Effector memory CD4-positive, alpha-beta T cell (primary cell): ENCODE measurements at regions not wholly inside any gene's neighbourhood (a gene's known extent, or its start where the extent isn't known, plus 50 kb on each side); places are given as distances from the start of the nearest gene placed in this dataset.

Experiments
- DNase-seq, 3 donors: peaks; one replicate each; pipeline ENCODE4 v3.0.0-alpha.2; 2020
- H3K27ac ChIP-seq: 2 replicates; pipeline ENCODE4 v1.7.0; 2013; ENCODE audit warnings: mild to moderate bottlenecking, low read length, moderate library complexity; ENCODE audit not compliant: insufficient read depth, poor library complexity, severe bottlenecking
- H3K27me3 ChIP-seq: replicated peaks from 2 replicates; pipeline ENCODE4 v1.7.0; 2013; ENCODE audit warnings: mild to moderate bottlenecking, low read length; ENCODE audit not compliant: insufficient read depth, control insufficient read depth, poor library complexity, severe bottlenecking
- H3K36me3 ChIP-seq: 2 replicates; pipeline ENCODE4 v1.7.0; 2013; ENCODE audit warnings: mild to moderate bottlenecking, low read length, moderate library complexity; ENCODE audit not compliant: control insufficient read depth, insufficient read depth
- H3K4me1 ChIP-seq: 2 replicates; pipeline ENCODE4 v1.7.0; 2013; ENCODE audit warnings: low read length, mild to moderate bottlenecking; ENCODE audit not compliant: control insufficient read depth, insufficient read depth, poor library complexity, severe bottlenecking
- H3K4me3 ChIP-seq: 2 replicates; pipeline ENCODE4 v1.7.0; 2013; ENCODE audit warnings: low read length, low read depth, mild to moderate bottlenecking; ENCODE audit not compliant: insufficient read depth, poor library complexity, severe bottlenecking
- H3K9me3 ChIP-seq: 2 replicates; pipeline ENCODE4 v1.7.0; 2013; ENCODE audit warnings: mild to moderate bottlenecking, low read length, moderate library complexity; ENCODE audit not compliant: control insufficient read depth

DNA sequence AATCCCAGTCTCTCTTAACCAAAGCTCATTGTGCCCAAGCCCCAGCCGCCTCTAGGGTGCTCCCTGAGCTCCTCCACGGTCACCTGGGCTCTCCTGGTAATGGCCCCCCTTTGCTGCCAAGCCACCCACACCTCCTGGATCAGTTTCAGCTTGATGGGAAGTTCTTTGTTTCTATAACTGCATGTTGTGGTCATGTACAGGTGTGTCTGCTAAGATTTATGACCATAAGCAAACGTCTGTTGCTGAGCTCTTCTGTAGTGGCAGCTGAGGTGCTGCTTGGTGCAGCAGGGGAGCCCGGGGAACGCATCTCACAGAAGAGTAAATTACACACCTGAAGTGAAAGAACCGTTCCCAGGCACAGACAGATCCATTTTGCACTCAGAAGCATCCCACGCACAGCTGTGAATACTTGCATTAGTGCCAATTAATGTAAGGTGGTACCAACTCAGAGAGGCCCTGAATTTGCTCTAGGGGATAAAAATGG, 194.6 kb upstream of the ARID1B start:
- Histone ChIP-seq H3K9me3 (no peaks in the 10 kb centered on the region), H3K4me3 (no peak overlapping the region)

DNA sequence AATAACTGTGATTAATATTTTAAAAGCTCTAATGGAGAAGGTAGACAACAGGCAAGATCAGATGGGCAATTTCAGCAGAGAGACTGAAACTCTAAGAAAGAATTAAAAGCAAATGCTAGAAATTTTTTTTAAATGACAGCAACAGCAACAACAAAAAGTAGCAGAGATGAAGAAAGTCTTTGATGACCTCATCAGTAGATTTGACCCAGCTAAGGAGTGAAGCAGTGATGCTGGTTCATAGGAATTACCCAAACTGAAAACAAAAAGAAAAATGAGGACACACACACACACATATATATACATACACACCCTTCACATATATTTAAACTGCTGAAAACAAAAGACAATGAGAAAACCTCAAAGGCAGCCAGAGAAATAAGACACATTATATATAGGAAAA, 197.6 kb upstream of the ARID1B start:
- H3K27me3 ChIP-seq: no peaks in the 10 kb centered on the region
- H3K4me1 ChIP-seq: no peaks in the 10 kb centered on the region
- DNase-seq: no peak
- H3K9me3 ChIP-seq: no peaks in the 10 kb centered on the region
- no peak overlapping the region for H3K4me3 ChIP-seq
- no peaks in the 10 kb centered on the region for H3K36me3 ChIP-seq
- H3K27ac ChIP-seq: no peak overlapping the region

More for the DNA sequence above, 194.6 kb upstream of the ARID1B start:
- H3K27me3 ChIP-seq: no peaks in the 10 kb centered on the region
- H3K36me3 ChIP-seq: no peaks in the 10 kb centered on the region
- no peak for DNase-seq
- H3K4me1 ChIP-seq: no peaks in the 10 kb centered on the region
- no peak overlapping the region for H3K27ac ChIP-seq

DNA sequence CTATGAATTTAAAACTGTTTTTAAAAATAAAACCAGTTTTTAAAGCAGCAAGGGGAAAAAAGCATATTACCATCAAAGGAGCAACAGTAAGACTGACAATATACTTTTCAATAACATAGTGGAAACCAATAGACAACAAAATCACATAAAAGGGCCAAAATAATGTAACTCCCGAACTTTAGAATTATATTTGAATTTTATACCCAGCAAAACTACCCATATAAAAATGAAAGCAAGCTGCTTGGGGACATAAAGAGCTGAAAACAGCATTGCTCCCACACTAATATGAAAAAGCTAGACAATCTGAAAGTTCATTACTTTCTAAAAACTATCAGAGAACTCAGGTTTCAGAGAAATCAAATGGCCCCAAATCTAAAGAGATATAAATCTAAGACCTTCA, 199.4 kb upstream of the ARID1B start:
- Histone ChIP-seq H3K36me3 (no peaks in the 10 kb centered on the region), H3K27ac (no peak overlapping the region), H3K4me3 (no peak overlapping the region), H3K27me3 (no peaks in the 10 kb centered on the region), H3K9me3 (no peaks in the 10 kb centered on the region), H3K4me1 (no peaks in the 10 kb centered on the region)
- DNase-seq: no peak

DNA sequence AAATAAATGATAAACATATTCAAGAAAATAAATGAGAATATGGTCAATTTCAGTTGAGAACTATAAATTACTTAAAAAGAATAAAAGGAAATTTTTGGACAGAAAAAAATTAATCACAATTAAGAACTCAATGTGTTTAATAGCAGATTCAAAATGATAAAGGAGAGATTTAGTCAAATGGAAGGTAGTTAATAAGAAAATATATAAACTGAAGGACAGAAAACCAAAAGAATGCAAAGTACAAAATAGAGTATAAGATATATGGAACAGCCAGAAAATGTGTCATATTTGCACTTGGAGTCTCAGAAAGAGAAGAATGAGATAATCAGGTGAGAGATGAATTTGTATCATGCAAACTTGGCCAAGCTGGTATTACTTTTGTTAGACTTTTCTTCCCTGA, 201.8 kb upstream of the ARID1B start:
- Histone ChIP-seq H3K27ac (no peak overlapping the region), H3K36me3 (no peaks in the 10 kb centered on the region), H3K4me3 (no peak overlapping the region), H3K27me3 (no peaks in the 10 kb centered on the region), H3K9me3 (no peaks in the 10 kb centered on the region), H3K4me1 (no peaks in the 10 kb centered on the region)
- DNase-seq: no peak

DNA sequence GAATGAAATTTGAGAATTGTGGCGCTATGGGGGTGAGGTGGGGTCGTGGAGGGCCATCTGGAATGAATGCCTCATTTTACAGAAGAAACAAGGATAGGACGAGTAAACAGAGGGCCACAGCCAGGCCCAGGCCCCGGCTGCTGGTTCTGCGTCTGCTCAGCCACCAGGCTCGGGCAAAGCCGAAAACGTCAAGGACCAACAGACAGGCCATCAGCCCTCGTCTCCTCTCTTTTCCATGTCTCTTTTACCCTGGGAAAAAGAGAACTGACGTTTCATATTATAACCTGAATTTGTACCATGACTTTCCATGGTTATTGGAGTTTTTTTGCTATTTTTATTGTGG, 212.4 kb upstream of the ARID1B start:
- Histone ChIP-seq H3K4me3 (no peak overlapping the region), H3K27ac (no peak overlapping the region), H3K4me1 (peaks cover 5% of the 10 kb centered on the region), H3K9me3 (no peaks in the 10 kb centered on the region), H3K36me3 (no peaks in the 10 kb centered on the region), H3K27me3 (no peaks in the 10 kb centered on the region)
- DNase-seq: no peak

DNA sequence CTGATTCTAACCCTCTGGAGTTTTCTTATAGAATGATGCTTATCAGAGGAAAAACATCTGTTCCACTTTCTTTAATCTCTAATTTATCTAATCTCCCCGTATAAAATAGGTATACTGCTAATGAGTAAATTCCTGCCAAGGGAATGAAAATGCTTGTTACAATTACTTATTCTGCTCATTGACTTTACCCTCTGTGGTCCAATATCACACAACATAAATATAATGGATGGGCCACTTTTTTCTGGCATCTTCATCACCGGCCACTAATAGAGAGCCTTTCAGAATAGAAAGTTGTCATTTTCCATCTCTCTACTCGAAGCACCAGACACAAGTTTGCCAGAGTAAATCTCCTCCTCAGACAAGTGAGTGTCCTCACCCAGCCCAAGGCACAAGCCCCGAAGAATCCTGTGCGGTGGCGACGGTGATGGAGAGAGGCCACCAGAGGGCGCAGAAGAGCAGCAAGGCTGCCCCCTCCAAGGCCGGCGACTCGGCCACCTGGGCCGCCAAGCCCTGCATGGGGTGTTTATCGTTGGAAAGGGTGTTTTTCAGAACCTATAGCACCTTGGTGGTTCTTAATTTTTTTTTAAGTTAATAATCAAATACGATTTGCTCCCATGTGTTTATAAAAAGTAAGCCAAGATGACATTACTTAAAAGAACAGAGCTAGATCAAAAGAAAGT, 212.9 kb upstream of the ARID1B start:
- peaks cover 5% of the 10 kb centered on the region for H3K4me1 ChIP-seq
- no peaks in the 10 kb centered on the region for H3K9me3 ChIP-seq
- DNase-seq: peak; percentile 34 to 53 (median 45)
- no peaks in the 10 kb centered on the region for H3K36me3 ChIP-seq
- H3K4me3 ChIP-seq: no peak overlapping the region
- H3K27me3 ChIP-seq: no peaks in the 10 kb centered on the region
- H3K27ac ChIP-seq: no peak overlapping the region

DNA sequence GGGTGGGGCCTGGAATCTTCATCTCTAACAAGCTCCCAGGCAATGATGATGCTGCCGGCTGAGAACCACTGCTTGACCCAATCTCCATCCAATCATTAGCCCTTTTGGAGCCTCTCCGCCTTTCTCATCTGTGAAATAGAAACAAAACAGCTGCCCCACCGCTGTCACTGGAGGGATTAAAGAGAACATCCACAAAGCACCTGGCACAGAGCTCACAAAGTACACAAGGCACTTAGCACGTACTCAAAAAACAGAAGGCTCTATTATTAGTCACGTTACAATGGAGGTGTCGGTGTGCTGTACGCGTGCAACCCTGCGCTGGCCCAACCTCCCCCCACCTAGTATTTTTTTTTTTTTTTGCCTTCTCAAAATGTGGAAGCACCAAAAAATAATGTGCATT, 213.5 kb upstream of the ARID1B start:
- no peak for DNase-seq
- Histone ChIP-seq H3K4me3 (no peak overlapping the region), H3K27ac (no peak overlapping the region), H3K9me3 (no peaks in the 10 kb centered on the region), H3K4me1 (peaks cover 5% of the 10 kb centered on the region), H3K36me3 (no peaks in the 10 kb centered on the region), H3K27me3 (no peaks in the 10 kb centered on the region)

DNA sequence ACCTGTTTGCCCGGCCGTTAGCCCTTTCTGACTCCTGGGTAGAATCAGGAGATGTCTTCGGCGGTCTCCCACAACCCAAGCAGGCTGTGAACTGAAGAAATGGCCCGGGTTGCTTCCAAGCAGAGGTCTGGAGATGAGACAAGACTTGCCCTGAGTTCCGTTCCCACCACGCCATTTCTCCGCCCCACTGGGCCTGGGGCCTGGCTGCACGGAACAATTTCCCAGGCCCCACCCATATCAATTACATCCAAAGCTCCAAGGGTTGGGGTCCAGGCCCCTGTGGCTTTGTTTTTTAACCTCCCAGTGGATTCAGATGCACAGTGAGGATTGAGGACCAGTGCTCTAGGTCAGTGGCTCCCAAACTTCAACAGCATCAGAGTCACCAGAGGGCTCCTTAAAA, 214.5 kb upstream of the ARID1B start:
- Histone ChIP-seq H3K27me3 (no peaks in the 10 kb centered on the region), H3K4me3 (no peak overlapping the region), H3K36me3 (no peaks in the 10 kb centered on the region), H3K9me3 (no peaks in the 10 kb centered on the region), H3K4me1 (peaks cover 5% of the 10 kb centered on the region), H3K27ac (no peak overlapping the region)
- no peak for DNase-seq

DNA sequence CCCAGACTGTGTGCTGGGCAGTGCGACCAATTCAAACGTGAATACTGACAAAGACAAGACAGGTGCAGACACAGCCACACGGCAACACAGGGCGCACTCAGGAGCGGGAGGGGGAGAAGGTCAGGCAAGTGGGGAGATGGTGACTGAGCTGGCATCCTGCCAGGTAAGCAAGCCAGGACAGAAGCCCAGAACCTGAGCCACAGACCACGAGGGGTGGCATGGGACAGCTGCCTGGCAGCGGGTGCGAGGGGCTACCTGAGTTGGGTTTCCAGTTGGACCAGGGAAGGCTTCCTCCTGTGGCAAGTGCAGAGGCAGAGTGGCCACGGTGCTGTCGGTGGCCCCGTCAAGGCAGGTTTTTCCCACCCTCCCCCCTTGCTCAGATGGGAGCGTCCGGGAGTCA, 215.2 kb upstream of the ARID1B start:
- Histone ChIP-seq H3K9me3 (no peaks in the 10 kb centered on the region), H3K36me3 (no peaks in the 10 kb centered on the region), H3K4me1 (peaks cover 5% of the 10 kb centered on the region), H3K27me3 (no peaks in the 10 kb centered on the region), H3K4me3 (no peak overlapping the region), H3K27ac (no peak overlapping the region)
- no peak for DNase-seq

DNA sequence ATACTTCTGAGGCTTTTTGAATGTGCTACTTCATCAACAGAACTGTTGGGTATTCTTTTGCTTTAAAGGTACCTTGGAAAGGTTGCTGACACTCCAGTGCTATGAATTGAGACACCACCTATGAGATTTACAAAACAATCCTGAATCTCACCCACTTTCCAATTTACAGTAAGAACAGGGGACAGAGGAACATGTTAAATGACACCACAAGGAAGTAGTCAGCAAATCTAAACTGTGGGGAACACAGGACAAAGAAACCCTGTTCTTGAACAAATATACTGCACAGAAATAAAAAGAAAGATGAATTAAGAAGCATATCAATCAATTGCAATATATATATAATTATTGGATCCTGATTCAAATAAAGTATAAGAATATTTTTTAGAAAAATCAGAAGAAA, 216.7 kb upstream of the ARID1B start:
- no peak for DNase-seq
- H3K27me3 ChIP-seq: no peaks in the 10 kb centered on the region
- peaks cover 5% of the 10 kb centered on the region for H3K4me1 ChIP-seq
- no peaks in the 10 kb centered on the region for H3K36me3 ChIP-seq
- no peaks in the 10 kb centered on the region for H3K9me3 ChIP-seq
- no peak overlapping the region for H3K27ac ChIP-seq
- no peak overlapping the region for H3K4me3 ChIP-seq
